ENCODE measurements at regions not wholly inside any gene's neighbourhood (a gene's known extent, or its start where the extent isn't known, plus 50 kb on each side); places are given as distances from the start of the nearest gene placed in this dataset.

GRCh38 chrX:114065577-114066223 is 518.2 kb upstream of the HTR2C start:
- Histone ChIP-seq H3K9me3 (ENCODE audit: low read length) (no peaks in the 10 kb centered on the region), H4K20me1 (ENCODE audit: insufficient read depth) (no peaks in the 10 kb centered on the region), H3K4me2 (ENCODE audit: low read length) (no peak overlapping the region), H3K27me3 (ENCODE audit: insufficient read depth, low read depth, low read length) (no peaks in the 10 kb centered on the region), H3F3A (ENCODE audit: insufficient read depth, low read length, poor library complexity, severe bottlenecking) (no peaks in the 10 kb centered on the region), H3K9me2 (ENCODE audit: insufficient read depth, low read length) (no peaks in the 10 kb centered on the region), H3K9ac (ENCODE audit: low read length) (no peak overlapping the region), H3K27ac (ENCODE audit: low read length) (no peak overlapping the region), H3K79me2 (replicated peaks; ENCODE audit: insufficient read depth, low read length) (no peaks in the 10 kb centered on the region), H3K4me3 (ENCODE audit: low read length) (no peak overlapping the region), H3K36me3 (ENCODE audit: insufficient read depth, low read length) (no peaks in the 10 kb centered on the region), H2AFZ (ENCODE audit: low read depth, low read length) (no peak overlapping the region)
- TF ChIP-seq POLR2AphosphoS5 (IDR thresholded peaks at IDR 0.05), result no peak
- TF ChIP-seq REST (IDR thresholded peaks at IDR 0.05; ENCODE audit: borderline replicate concordance), result no peak
- TF ChIP-seq TAF1 (IDR thresholded peaks at IDR 0.05; ENCODE audit: low read depth), result no peak
- TF ChIP-seq RAD21 (conservative IDR thresholded peaks at IDR 0.05), result no peak
- TF ChIP-seq EP300 (conservative IDR thresholded peaks at IDR 0.05; ENCODE audit: poor library complexity, severe bottlenecking), result no peak
- TF ChIP-seq MXI1 (conservative IDR thresholded peaks at IDR 0.05; ENCODE audit: poor library complexity, severe bottlenecking), result no peak
- TF ChIP-seq CTCF (IDR thresholded peaks at IDR 0.05; ENCODE audit: poor library complexity, severe bottlenecking), result no peak
- TF ChIP-seq EZH2 (IDR thresholded peaks at IDR 0.05; ENCODE audit: borderline replicate concordance, insufficient read depth, low read length, poor library complexity, severe bottlenecking), result no peak
- no peak for TF ChIP-seq SMC3 (conservative IDR thresholded peaks at IDR 0.05; ENCODE audit: poor library complexity)

GRCh38 chrX:114061226-114061625 is 522.7 kb upstream of the HTR2C start:
- TF ChIP-seq RAD21 (conservative IDR thresholded peaks at IDR 0.05), result no peak
- TF ChIP-seq REST (IDR thresholded peaks at IDR 0.05; ENCODE audit: borderline replicate concordance), result no peak
- no peak for TF ChIP-seq POLR2AphosphoS5 (IDR thresholded peaks at IDR 0.05)
- TF ChIP-seq MXI1 (conservative IDR thresholded peaks at IDR 0.05; ENCODE audit: poor library complexity, severe bottlenecking), result no peak
- no peak for TF ChIP-seq SMC3 (conservative IDR thresholded peaks at IDR 0.05; ENCODE audit: poor library complexity)
- TF ChIP-seq EP300 (conservative IDR thresholded peaks at IDR 0.05; ENCODE audit: poor library complexity, severe bottlenecking), result no peak
- no peak for TF ChIP-seq TAF1 (IDR thresholded peaks at IDR 0.05; ENCODE audit: low read depth)
- no peak for TF ChIP-seq CTCF (IDR thresholded peaks at IDR 0.05; ENCODE audit: poor library complexity, severe bottlenecking)
- TF ChIP-seq EZH2 (IDR thresholded peaks at IDR 0.05; ENCODE audit: borderline replicate concordance, insufficient read depth, low read length, poor library complexity, severe bottlenecking), result no peak

More at GRCh38 chrX:114061226-114061625, 522.7 kb upstream of the HTR2C start:
- Histone ChIP-seq H2AFZ (ENCODE audit: low read depth, low read length) (no peak overlapping the region), H3K36me3 (ENCODE audit: insufficient read depth, low read length) (no peaks in the 10 kb centered on the region), H3K4me3 (ENCODE audit: low read length) (no peak overlapping the region), H4K20me1 (ENCODE audit: insufficient read depth) (no peaks in the 10 kb centered on the region), H3K9ac (ENCODE audit: low read length) (no peak overlapping the region), H3K79me2 (replicated peaks; ENCODE audit: insufficient read depth, low read length) (no peaks in the 10 kb centered on the region), H3K27me3 (ENCODE audit: insufficient read depth, low read depth, low read length) (no peaks in the 10 kb centered on the region), H3K27ac (ENCODE audit: low read length) (no peak overlapping the region), H3F3A (ENCODE audit: insufficient read depth, low read length, poor library complexity, severe bottlenecking) (no peaks in the 10 kb centered on the region), H3K9me3 (ENCODE audit: low read length) (no peaks in the 10 kb centered on the region), H3K4me2 (ENCODE audit: low read length) (no peak overlapping the region), H3K9me2 (ENCODE audit: insufficient read depth, low read length) (no peaks in the 10 kb centered on the region)
